Erythroblast (primary cell): ENCODE measurements at regions not wholly inside any gene's neighbourhood (a gene's known extent, or its start where the extent isn't known, plus 50 kb on each side); places are given as distances from the start of the nearest gene placed in this dataset.

Experiments
- GATA1 ChIP-seq: IDR thresholded peaks from 2 replicates; pipeline ENCODE4 v1.6.1; 2011; ENCODE audit warnings: low read depth, mild to moderate bottlenecking, control low read depth, low read length, moderate library complexity
- POLR2A ChIP-seq: IDR thresholded peaks from 2 replicates; pipeline ENCODE4 v1.6.1; 2011; ENCODE audit warnings: mild to moderate bottlenecking, low read length

DNA sequence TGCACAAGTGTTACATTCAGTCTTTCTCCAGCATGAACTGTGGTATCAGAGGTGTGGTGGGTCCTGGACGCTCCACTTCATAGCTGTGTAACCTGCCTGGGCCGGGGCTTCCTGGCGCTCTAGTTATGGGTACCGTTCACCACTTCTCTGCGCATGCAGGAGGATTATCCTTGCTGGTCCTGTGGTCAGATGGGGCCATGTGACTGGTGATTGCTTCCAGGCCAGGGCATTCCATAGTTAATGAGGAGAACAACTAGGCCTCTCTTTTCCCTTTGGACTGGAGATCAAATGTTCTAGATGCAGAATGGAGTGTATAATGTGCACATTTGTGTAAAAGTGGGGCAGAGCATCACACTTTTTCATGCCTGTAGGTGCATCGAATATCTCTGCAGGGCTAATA is 444.0 kb downstream of the AACS start:
- TF ChIP-seq POLR2A = no peak
- no peak for TF ChIP-seq GATA1
